ENCODE measurements at regions not wholly inside any gene's neighbourhood (a gene's known extent, or its start where the extent isn't known, plus 50 kb on each side); places are given as distances from the start of the nearest gene placed in this dataset.

GRCh38 chr5:125725691-125726090 lies 697.5 kb upstream of the GRAMD2B start:
- TF ChIP-seq CTCF (IDR thresholded peaks at IDR 0.05) = no peak
- DNase-seq (ENCODE audit: low spot score) (no peak), ATAC-seq (ENCODE audit: low FRiP score) (no peak)

GRCh38 chr5:125743939-125744338 lies 679.3 kb upstream of the GRAMD2B start:
- no peak for ATAC-seq (ENCODE audit: low FRiP score)
- no peak for DNase-seq (ENCODE audit: low spot score)
- TF ChIP-seq CTCF (IDR thresholded peaks at IDR 0.05) = no peak

GRCh38 chr5:125746917-125747316 lies 676.3 kb upstream of the GRAMD2B start:
- ATAC-seq (ENCODE audit: low FRiP score) (no peak), DNase-seq (ENCODE audit: low spot score) (no peak)
- TF ChIP-seq CTCF (IDR thresholded peaks at IDR 0.05) = no peak

GRCh38 chr5:125750147-125750860 lies 672.9 kb upstream of the GRAMD2B start:
- ATAC-seq (ENCODE audit: low FRiP score) = no peak
- TF ChIP-seq CTCF (IDR thresholded peaks at IDR 0.05) = no peak
- no peak for DNase-seq (ENCODE audit: low spot score)

GRCh38 chr5:125750861-125751186 lies 672.4 kb upstream of the GRAMD2B start:
- ATAC-seq (ENCODE audit: low FRiP score) = no peak
- TF ChIP-seq CTCF (IDR thresholded peaks at IDR 0.05) = no peak

GRCh38 chr5:125756456-125756855 lies 666.8 kb upstream of the GRAMD2B start:
- ATAC-seq (ENCODE audit: low FRiP score) = no peak
- TF ChIP-seq CTCF (IDR thresholded peaks at IDR 0.05) = no peak
- DNase-seq (ENCODE audit: low spot score) = no peak

More at GRCh38 chr5:125750861-125751186, 672.4 kb upstream of the GRAMD2B start:
- no peak for DNase-seq (ENCODE audit: low spot score)

GRCh38 chr5:125766706-125767105 lies 656.5 kb upstream of the GRAMD2B start:
- DNase-seq (ENCODE audit: low spot score) (no peak), ATAC-seq (ENCODE audit: low FRiP score) (no peak)
- no peak for TF ChIP-seq CTCF (IDR thresholded peaks at IDR 0.05)

Data from omental fat pad (tissue), 3 donors.